ENCODE measurements at regions not wholly inside any gene's neighbourhood (a gene's known extent, or its start where the extent isn't known, plus 50 kb on each side); places are given as distances from the start of the nearest gene placed in this dataset.
"Not testable (repeated sequence)": the region's sequence is repeated elsewhere in the genome, so short reads cannot be mapped to it uniquely, and the experiment has no call there.

DNA sequence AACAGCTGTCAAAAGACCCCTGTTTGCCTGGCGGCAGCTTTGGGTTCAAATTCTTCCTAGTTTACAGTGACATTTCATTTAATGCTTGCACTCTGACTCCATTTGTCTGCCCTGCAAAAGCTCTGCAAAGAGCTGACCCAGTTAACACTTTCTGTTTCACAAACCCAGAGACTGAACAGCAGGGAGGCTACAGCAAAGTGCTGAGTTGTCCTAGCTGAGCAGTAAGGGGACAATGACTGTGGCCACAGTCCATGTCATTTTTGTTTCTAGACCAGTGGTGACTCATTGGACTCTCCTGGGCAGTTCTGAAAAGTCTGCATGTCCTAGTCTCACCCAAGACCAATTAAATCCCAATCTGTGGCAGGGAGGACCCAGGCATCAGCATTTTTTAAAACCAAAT is 994.8 kb upstream of the WWC1 start:
- DNase-seq = no peak

DNA sequence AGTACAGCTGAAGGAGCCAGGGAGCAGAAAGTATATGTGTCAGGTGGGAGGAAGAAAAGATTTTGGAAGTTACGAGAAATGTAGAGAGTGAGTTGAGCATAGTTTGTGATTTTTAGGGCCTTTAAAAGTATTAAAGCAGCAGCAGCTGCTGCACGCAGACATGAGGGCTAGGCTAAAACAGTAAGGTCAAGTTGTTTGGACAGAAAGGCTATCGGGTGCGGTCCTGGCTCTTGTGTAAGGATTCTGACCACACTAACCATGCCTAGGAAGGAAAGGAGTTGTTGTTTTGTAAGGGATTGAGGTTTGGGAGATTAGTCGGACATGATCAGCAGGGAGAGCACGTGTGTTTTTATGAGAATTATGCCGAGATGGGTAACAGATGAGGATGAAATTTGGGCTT is 991.6 kb upstream of the WWC1 start:
- DNase-seq = not testable (repeated sequence)

DNA sequence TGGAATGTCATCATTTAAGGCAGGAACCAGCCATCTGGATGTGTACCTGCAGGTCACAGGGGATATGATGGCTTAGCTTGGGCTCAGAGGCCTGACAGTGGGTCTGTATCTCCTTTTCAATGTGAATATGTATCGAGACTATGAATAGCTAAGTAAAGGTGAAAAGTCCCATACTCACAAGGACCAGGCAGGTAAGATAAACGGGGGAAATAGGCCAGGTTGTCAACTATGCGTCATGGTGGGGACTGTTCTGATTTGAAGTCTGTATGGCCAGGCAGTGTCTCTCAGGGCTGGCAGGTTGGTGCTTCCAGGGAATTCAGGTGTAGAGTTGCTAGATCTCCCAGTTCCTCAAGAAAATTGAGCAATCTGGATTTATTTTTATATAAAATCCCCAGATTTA is 987.9 kb upstream of the WWC1 start:
- DNase-seq = no peak

DNA sequence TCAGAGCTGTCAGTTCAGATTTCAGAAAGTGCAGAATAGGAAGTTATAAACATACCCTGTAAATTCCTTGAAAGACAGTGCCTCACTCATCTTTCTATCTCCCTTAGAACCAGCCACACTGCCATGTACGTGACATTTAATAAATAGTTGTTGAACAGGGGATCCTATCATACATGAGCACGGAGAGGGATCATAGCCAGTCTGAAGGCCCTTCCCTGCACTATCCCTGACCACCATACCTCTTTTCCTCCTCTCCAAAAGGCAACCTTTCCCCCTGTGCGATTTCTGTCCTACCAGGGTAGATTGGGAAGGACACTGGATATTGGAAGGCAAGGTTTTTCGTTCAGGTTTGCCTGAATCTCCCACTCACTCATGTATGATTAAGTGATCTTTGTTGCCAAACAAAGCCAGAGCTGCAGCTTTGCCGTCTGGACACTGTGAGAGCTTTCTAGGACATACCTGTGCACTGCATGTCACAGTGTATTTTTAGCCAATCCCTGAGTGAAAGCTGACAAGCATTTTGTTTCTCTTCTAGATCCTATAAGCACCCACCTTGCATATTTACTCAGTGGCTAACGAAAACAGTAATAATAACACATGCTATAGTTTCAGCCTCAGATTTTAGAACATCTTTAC is 986.5 kb upstream of the WWC1 start:
- DNase-seq = no peak

DNA sequence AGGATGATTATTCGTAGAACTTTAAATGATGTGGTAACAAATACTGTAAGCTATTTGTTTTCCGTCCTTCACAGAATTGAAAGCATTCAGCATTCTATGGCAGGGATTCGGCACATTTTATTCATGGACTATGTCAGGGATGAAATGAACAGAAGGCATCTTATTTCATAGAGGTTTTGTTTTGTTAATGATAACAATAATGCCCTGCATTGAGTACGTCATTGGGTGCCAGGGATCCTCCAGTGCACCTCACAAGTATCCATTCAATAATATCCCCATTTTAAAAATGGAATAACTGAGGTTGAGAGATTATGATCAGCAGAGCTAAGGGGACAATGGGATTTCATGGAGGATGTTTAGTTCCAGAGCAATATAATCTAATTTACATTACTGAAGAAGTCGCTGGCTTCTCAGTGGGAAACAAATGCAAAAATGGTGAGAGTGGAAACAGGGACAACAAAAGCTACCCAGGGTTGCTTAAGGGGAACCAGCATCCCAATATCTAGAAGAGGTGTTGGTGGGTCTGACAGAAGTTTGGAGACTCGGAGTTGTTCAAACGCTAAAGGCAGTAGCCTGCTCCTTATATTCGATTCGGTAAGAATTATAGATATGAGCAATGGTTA is 985.7 kb upstream of the WWC1 start:
- DNase-seq = no peak

DNA sequence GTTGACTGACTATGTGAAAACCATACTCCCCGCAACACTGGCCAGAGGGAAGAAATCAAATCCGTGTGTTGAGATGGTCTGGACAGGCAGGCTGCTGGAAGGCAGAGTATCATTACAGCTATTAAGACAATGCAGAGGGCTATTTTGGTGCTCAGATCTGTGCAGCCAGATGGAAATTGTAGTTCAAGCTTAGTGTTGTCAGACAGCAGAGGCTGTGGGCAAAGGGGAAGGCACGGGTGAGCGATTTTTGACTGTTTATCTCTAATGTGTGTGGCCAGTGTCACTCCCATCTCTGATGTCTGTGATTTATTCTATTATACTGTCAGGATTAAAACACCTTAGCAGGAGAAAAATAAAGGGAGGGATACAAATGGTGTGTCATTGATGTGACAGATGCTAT is 984.4 kb upstream of the WWC1 start:
- no peak for DNase-seq

DNA sequence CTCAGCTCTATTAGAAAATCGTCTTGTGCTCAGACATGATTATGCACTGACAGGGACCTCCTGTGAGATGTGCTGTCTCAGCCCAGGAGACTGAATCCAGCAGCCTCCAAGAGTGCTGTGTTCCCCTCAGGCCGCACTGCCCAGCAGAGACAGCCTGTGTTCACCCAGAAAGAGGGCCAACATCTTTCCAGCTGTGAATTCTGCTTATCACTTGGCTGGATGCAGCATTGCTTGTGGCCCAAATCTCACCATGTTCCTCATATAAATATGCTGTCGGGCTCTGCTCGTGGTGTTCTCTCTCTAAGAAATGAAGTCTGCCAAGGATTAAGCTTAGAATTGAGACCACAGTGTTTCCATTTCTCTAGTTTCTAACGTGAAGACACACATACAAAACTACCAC is 983.0 kb upstream of the WWC1 start:
- no peak for DNase-seq

DNA sequence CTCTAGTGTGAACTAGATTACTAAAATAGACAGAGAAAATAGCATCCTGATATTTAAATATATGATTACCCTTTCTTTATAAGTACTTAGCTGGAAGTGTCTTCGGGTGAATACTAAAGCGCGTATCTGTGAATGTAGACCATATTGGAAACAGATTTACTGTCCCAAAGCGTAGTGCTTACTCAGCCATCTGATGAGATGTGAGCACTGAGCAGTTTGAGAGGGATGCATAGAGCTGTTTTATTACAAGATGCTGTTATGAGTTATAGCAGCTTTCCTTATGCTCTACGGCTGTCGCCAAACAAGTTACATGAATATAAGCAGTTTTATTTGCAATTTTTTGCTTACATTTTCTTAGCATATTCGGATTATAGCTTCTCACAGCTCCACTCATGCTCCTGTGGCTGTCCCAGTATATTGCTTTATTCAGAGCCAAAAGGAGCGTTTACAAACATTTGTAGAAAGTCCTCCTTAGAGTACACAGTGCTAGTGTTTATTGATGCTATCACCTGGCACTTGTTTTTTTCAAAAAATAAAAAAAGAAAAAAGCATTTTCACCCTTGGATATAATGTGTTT is 981.4 kb upstream of the WWC1 start:
- DNase-seq = no peak

DNA sequence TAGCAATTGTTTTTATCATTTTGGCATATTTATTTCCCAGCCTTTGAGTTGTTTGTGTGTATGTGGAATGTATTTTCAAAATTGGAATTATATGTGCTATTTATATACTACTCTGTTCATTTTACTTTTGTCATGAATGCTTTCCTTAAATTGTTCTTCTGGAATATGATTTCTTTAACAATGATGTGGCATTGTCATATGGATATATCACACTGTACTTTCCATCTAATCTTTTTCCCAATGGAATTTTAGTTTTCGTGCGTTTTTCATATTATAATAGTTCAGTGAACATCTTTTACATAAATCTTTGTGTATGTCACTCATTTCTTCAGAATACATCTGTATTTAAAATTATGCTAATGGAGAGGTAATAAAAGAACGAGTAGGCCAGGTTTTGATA is 980.1 kb upstream of the WWC1 start:
- no peak for DNase-seq

DNA sequence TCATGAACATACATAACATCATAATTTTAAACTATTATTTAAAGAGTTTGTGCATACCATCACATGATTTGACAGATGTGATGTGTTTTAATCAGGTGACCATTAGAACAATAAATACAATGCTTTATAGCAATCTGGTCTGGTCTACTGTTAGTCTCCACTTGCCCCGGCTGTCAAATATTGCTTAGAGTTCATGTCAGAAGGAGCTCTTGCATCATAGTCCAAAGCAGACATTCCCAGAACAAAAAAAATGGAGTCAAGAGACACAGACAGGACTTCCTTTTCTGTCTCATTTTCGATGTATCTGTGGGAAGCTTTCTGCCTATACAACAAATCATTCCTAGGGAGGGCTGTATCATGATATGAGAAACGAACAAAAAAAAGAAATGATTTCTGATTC is 979.2 kb upstream of the WWC1 start:
- no peak for DNase-seq

DNA sequence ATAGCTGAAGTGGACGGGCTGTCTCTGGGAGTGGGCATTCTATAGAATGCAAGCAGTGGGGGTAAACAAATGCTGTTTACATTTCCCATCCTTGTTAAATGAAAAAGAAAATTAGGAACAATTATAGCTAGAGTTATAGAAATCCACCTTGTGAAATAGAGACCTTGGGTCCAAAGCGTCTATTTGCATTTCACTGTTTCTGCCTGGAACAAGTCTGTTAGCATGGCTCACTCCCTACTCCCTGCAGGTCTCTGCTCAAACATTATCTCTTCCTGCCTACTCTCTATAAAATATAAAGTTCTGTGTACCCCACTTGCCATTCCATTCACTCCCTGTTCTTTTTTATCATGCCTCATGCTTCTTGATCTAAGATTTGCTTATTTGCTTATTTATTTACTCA is 975.7 kb upstream of the WWC1 start:
- no peak for DNase-seq

DNA sequence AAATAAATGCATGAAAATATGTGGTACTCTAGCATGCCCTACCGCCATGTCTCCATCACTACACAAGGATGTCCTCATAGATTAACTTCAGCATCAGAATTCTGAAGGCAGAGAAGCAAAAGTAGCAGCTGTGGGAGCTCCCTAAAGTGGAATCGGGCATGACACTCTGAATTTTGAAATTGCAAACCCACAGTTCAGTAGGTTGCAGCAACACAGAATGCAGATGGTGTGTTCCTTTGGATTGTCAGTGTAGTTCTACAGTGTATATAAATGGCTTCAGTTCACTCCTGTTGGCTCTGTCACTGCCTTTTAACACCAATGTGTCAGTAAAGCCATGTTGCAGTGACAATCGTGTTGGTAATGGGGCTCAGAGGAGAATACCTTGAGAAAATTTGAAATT is 973.6 kb upstream of the WWC1 start:
- DNase-seq = no peak

DNA sequence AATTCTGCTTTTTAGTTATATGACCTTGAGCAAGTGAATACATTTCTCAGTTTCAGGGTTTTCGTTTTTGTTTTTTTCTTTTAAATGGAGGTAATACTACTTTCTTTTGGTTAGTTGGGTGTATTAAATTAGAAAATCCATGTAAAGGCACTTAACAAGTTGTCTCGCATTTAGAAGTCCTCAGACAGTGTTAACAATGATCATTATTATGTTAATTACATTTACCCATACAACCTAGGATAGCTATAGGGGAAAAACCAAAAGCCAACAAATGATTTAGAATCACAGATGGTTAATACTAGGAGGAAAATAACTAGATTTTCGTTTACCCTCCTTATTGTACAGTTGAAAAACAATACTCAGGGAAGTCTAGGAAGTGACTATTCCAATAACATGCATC is 972.2 kb upstream of the WWC1 start:
- DNase-seq = no peak

DNA sequence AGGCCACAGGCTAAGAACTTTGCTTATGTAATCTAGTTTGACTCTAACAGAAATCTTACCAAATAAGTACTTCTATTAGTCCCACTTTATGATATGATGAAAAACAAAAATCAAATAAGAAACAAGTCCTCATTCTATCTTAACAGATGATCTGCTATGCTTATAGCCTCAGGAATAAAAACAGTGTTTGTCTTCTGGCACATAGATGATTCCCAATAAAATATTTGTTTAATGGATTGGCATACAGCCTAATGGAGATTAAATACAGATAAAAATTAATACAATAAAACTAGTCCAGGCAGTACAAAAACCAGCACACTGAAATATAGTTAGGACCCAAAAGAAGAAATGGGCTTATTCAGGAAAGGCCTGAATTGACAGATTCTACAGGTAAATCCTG is 971.4 kb upstream of the WWC1 start:
- DNase-seq = no peak

DNA sequence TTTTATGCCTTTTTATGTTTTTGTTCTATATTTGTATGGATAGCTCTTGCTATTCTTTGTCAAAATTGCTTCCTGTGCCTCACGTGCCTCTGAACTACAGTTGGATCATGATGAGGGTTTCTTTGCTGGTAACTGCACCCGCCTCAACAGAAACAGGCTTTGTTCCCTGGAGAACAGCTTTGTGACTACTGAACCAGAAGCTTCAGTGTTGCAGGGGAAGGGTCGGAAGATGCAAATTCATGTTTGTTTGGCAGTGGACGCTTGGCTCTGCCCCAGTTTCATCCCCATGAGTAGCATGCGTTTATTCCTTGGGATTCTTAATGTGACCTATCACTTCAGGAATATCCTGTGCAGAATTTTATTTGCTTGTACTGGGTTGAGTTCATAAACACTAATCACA is 959.1 kb upstream of the WWC1 start:
- no peak for DNase-seq

DNA sequence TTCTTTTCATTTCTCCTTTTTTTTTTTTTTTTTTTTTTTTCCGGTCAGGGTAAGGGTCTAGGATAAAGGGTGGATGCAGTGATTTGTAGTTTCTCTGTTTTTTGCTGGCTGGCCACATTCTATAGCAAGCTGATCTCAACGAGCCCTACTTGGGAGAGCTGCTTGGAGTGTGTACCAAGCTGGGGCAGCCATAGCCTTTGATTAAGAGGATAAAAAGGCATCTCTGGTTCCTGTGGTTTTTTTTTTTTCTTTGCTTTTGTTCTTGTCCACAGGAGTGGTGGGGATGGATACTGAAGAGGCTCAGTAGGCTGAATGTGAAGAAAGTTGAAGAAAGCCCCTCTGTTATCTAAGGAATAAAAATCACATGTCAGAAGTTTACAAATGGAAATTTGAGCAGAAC is 955.3 kb upstream of the WWC1 start:
- no peak for DNase-seq

DNA sequence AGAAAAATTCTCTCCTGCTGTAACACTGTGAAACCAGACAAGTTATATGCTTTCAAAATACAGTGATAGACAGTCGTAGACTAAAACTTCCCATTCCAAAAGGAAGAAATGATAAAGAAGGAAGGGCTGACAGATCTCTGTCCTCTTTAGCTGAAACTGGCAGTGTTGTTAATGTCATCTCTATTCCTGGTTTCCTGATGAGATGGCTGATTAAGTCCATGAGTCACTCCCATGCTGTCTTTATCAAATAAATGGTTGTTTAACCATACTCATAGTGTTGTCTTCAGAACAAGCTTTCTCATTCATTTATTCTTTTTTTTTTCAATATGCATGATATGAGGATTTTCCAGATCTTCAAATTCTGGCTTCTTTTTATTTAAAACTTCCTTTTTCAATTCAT is 952.2 kb upstream of the WWC1 start:
- DNase-seq = no peak

DNA sequence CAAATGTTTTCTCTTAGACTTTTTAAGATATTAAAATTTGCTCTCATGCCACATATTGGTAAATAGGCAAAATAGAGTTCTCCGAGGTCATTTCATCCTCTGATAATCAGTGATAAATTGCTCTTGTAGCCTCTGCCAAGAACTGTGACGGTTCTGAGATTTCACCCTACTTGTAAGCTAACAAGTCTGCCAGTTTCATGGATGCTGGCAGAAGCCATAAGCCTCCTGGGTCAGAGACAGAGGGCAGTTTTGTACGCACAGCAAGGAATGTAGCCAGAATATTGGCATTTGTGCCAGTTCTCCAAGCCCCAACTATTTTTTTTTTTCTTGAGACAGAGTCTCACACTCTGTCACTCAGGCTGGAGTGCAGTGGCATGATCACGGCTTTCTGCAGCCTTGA is 945.0 kb upstream of the WWC1 start:
- no peak for DNase-seq

DNA sequence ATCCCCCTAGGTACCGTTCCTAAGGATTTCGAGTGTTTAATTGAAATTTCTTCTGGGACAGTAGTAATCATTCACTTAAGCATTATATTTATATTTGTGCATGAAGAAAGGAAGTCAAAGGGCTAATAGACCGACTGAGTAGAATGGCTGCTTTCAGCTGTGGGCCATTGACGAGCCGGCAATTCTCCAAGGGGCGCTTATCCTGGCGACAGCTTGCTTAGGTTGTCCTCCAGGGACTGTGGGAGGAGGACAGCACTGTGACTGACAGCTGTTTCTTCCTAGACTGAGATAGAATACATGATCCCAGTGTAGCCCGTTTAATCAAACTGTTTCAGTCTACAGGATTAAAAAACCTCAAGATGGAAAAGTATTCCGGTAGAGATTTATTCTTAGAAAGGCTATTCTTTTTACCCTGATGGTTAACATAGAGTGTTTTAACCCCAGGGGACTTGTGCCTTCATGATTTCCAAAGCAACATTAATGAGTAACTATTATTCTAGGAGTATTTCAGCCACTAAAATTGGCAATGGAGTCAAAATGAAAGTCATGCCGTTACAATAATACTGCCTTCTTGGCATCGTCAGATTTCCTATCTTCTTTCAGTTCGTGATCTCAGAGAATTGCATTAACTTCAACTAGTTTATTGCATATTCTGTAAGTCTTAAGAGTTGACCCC is 943.1 kb upstream of the WWC1 start:
- no peak for DNase-seq

DNA sequence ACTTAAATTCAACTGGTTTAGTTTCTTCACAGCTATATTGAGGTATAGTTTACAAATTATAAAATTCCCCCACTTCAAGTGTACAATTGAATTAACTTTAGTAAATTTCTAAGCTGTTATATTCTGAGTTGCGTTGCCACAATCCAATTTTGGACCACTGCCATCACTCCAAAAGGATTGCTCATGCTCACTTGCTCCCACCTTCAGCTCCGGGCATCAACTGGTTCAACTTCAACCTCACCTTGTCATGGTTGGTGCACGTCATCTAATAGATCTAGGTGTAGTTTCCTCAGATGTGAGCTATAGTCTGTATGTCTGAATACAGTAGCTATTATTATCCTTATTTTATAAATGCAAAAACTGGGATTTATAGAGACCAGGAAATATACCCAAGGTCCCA is 942.5 kb upstream of the WWC1 start:
- no peak for DNase-seq

DNA sequence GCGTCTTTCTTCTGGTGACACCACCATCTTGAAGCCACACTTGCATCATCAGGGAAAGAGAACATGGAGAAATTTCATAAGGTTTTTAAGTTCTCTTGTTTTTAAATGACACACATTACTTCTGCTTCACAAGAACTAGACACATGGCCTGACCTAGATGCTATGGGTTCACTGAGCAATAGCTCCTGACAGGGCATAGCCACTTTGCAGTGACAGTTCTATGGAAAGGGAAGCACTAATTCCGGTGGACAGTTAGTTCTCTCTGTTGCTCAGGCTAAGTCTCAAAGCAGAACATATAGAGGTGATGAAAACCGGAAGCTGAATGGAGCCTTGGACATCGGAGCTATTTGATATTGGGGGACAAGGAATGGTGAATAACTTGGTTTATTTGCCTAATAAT is 940.1 kb upstream of the WWC1 start:
- DNase-seq = no peak

DNA sequence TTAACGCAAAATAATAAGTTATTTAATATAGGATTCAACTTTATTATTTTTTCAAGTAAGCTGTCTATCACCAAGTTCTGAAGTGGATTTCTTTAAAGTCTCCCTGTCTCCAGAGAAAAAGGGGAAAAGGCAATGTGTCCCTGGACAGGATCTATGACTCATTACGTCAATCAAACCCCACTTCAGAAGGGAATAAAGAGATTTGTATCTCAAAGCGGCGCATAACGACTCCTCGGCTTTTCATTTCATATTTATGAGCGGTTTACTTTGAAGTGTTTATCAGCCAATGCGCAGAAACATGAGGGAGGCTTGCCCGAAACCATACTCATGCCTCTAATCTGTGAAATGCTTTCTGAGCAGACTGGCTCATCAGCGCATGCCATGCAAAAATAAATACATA is 938.6 kb upstream of the WWC1 start:
- no peak for DNase-seq

DNA sequence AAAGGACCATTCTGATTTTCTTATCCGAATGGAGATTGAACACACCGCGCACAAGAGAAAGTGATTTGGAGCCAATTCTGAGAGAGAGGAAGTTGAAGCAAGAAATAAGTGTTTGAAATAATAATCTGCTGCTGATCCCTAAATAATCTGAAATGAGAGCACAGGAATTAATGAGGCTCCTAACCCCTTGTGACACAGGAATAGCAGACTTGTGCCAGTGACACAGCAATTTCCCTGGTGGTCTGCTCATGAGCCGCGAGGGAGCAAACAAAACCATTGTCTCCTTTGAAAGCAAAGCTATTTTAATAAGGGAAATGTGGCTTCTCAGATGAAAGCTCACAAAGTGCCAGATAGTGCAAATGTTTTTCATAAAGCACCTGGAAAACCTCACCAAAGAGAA is 936.1 kb upstream of the WWC1 start:
- DNase-seq = no peak

DNA sequence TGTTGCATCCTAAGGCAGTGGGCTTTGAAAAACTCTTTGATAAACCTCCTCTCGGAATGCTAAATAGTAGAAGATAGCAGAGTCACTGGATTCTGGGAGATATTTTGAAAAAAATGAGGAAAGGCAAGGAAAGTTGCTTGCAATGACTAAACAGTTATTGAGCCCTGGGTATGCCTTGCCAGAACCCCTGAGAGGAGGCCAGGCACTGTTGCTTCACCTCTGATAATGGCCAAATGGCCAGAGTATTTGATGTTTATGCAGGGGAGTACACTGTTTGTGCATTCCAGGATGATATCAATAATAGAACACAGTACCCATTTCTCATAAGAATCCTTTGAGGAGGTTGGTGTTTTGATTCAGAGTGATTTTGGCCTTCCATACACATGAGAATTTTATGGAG is 935.1 kb upstream of the WWC1 start:
- DNase-seq = no peak

All from inflammatory macrophage treated with lipopolysaccharide for 4 hours (primary cell).